KOPT-K1 (cell line): ENCODE measurements at regions not wholly inside any gene's neighbourhood (a gene's known extent, or its start where the extent isn't known, plus 50 kb on each side); places are given as distances from the start of the nearest gene placed in this dataset.
"Not testable (repeated sequence)": the region's sequence is repeated elsewhere in the genome, so short reads cannot be mapped to it uniquely, and the experiment has no call there.

ENCODE experiments used
- H3K27ac ChIP-seq: fragments of 200-600 bp; sonication (generic); 2 replicates; pipeline ENCODE4 v1.5.1; 2016; ENCODE audit warnings: antibody characterized with exemption, mild to moderate bottlenecking, low read depth, low read length; ENCODE audit not compliant: poor library complexity, severe bottlenecking
- H3K36me3 ChIP-seq: fragments of 200-600 bp; sonication (generic); 2 replicates; pipeline ENCODE4 v1.5.1; 2017; ENCODE audit warnings: antibody characterized with exemption, mild to moderate bottlenecking, low read length, moderate library complexity; ENCODE audit not compliant: insufficient read depth
- H3K9me3 ChIP-seq: fragments of 200-600 bp; sonication (generic); 2 replicates; pipeline ENCODE4 v1.5.1; 2017; ENCODE audit warnings: antibody characterized with exemption, low read length, mild to moderate bottlenecking; ENCODE audit not compliant: insufficient read depth, poor library complexity, severe bottlenecking

GRCh38 chr15:87720235-87720634 lies 536.3 kb downstream of the NTRK3 start:
- Histone ChIP-seq H3K9me3 (no peaks in the 10 kb centered on the region), H3K27ac (no peak overlapping the region), H3K36me3 (no peaks in the 10 kb centered on the region)

GRCh38 chr15:87716422-87716821 lies 540.1 kb downstream of the NTRK3 start:
- Histone ChIP-seq H3K36me3 (no peaks in the 10 kb centered on the region), H3K9me3 (no peaks in the 10 kb centered on the region), H3K27ac (no peak overlapping the region)

- Histone ChIP-seq H3K27ac (no peak overlapping the region), H3K36me3 (no peaks in the 10 kb centered on the region), H3K9me3 (no peaks in the 10 kb centered on the region)
These were observed 541.3 kb downstream of the NTRK3 start for GRCh38 chr15:87715252-87715651.

GRCh38 chr15:87713475-87713879 lies 543.1 kb downstream of the NTRK3 start:
- Histone ChIP-seq H3K9me3 (no peaks in the 10 kb centered on the region), H3K36me3 (no peaks in the 10 kb centered on the region), H3K27ac (no peak overlapping the region)

DNA sequence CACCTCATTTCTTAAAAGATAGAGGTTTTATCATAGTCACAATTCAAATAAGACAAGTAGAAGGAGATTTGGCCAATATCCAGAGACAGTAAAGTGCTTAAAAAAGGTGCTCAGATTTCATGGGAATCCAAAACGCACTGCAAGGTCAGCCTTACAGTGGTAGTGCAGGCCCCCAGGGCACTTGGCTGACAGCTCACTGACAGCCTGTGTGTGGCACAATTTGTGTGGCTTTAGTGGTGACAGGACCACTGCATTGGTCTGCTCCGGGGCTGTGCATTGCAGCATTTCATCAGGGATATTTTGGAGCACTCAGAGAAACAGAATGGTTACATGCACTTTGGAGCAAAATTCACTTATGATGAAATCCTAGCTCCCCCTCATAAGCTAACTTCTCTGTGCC lies 544.3 kb downstream of the NTRK3 start:
- Histone ChIP-seq H3K36me3 (no peaks in the 10 kb centered on the region), H3K27ac (no peak overlapping the region)

DNA sequence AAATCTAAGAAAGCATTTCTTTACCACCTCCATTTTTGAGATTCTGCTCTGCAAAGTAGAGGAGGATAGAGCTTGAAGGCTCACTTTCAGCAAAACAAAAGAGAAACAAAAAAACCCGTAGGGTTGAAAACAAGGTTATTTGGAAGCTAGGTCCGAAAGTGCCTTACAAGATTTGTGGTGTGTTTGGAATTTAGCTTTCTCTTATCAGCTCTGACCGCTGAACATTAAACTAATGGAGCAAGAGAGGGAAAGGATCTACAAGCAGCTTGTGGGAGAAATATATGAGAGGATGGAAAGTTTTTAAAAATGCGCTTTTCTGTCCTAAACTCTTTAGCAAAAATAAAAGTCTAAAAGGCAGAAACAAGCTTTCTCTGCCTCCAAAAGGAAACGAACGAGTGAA lies 545.5 kb downstream of the NTRK3 start:
- no peak overlapping the region for H3K27ac ChIP-seq
- no peaks in the 10 kb centered on the region for H3K9me3 ChIP-seq
- no peaks in the 10 kb centered on the region for H3K36me3 ChIP-seq

More for the DNA sequence above, 544.3 kb downstream of the NTRK3 start:
- H3K9me3 ChIP-seq: no peaks in the 10 kb centered on the region

GRCh38 chr15:87710406-87710805 lies 546.1 kb downstream of the NTRK3 start:
- Histone ChIP-seq H3K9me3 (no peaks in the 10 kb centered on the region), H3K36me3 (no peaks in the 10 kb centered on the region), H3K27ac (no peak overlapping the region)

DNA sequence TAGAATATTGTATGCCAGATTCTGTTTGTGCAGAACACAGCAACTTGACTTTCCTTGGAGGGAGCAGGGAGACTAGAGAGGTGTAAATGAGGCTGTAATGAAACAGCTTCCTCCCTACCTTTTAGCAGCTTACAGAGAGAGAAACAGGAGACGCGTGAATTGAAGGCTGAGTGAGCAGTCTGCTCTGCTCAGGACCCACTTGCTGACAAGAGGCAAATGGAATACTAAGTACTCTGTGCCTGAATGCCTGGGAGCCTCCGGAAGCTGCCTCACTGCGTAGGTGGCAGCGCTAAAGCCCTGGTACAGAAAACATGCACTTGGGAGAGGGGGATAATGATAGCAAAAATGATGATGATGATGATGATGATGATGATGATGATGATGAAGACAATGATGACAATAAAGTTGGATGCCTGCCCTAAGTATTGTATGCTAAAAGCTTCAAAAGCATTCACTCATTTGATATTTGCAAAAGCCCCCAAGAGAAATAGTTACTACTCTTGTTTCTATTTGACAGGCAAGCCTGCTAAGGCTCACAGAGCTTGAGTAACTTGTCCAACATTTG lies 548.9 kb downstream of the NTRK3 start:
- no peaks in the 10 kb centered on the region for H3K9me3 ChIP-seq
- no peaks in the 10 kb centered on the region for H3K36me3 ChIP-seq
- H3K27ac ChIP-seq: no peak overlapping the region

DNA sequence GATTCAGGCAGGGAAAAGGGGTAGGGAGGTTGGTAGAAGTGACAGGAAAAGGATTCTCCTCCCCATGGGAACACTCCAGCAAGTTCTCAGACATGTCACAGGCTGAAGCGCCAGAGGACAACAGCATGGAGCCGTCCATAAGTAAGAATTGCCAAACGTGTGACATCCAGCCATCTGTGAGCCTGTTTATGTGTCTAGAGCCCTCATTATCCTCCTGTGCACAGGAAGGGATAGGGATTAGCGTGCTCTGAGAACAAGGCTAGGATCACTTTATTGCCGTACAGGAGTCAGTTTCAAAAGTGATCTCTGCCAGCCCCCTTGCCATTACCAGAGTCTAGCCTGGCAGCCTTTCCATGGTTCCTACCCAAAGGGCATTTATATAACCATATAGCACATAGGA lies 549.5 kb downstream of the NTRK3 start:
- Histone ChIP-seq H3K9me3 (no peaks in the 10 kb centered on the region), H3K36me3 (no peaks in the 10 kb centered on the region), H3K27ac (no peak overlapping the region)

GRCh38 chr15:87706001-87706400 lies 550.5 kb downstream of the NTRK3 start:
- no peaks in the 10 kb centered on the region for H3K36me3 ChIP-seq
- no peaks in the 10 kb centered on the region for H3K9me3 ChIP-seq
- no peak overlapping the region for H3K27ac ChIP-seq

DNA sequence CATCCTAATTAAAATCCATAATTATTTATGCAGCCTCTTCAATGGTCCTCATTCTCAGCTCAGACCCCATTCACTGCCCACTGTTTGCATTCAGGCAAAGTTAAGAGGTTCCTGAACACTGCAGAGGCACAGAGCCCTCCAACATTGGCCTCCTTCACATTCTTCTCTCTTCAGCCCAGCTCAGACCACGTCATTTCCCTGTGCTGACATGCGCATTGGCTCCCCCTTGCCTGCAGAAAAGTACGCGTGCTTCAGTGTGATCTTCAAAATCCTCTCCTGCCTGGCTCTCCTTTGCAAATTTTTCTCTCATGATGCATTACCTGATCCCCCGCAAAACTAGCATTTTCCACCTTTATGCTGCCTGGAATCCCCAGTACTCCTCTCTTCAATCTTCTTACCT lies 552.3 kb downstream of the NTRK3 start:
- Histone ChIP-seq H3K36me3 (no peaks in the 10 kb centered on the region), H3K27ac (no peak overlapping the region)

DNA sequence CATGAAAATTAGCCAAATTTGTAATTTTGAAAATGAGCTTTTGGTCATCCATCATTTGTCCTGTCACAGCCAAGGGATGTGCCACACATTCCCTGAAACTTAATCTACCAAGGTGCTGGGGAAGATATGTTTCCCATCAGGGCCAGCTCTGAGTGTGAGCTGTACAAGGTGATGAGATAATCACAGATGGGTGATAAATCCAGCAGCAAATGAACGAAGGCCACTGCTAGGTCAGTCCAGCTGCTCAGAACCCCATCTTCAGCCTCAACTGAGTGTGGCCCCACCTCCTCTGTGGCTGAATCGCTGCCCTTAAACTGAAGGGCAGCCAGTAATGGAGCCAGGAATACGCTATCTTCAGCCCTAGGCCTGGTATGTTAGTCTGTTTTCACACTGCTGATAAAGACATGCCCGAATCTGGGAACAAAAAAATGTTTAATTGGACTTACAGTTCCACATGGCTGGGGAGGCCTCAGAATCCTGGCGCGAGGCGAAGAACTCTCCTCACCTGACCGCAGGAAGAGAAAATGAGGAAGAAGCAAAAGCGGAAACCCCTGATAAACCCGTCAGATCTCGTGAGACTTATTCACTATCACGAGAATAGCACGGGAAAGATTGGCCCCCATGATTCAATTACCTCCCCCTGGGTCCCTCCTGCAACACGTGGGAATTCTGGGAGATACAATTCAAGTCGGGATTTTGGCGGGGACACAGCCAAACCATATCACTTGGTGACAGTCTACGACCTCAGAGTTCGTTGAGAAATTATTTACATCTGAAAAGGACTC lies 553.0 kb downstream of the NTRK3 start:
- Histone ChIP-seq H3K36me3 (no peaks in the 10 kb centered on the region), H3K9me3 (no peaks in the 10 kb centered on the region), H3K27ac (no peak overlapping the region)

More for the DNA sequence above, 552.3 kb downstream of the NTRK3 start:
- no peaks in the 10 kb centered on the region for H3K9me3 ChIP-seq

DNA sequence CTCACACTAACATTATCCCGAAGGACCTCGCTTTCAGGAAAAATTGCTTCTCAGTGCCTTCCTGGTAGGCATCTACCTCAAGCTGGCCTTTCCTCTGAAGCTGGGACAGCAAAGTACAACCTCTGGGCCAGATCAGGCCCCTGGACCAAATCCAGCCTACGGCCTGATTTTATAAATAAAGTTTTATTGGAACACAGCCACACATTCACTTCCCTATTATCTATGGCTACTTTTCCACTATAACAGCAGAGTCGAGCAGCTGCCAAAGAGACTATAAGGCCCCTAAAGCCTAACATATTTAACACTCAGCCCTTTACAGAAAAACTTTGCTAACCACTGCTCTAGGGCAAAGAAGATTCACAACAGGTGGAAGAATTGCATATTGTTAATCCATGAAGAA lies 554.3 kb downstream of the NTRK3 start:
- Histone ChIP-seq H3K27ac (no peak overlapping the region), H3K36me3 (no peaks in the 10 kb centered on the region), H3K9me3 (no peaks in the 10 kb centered on the region)

DNA sequence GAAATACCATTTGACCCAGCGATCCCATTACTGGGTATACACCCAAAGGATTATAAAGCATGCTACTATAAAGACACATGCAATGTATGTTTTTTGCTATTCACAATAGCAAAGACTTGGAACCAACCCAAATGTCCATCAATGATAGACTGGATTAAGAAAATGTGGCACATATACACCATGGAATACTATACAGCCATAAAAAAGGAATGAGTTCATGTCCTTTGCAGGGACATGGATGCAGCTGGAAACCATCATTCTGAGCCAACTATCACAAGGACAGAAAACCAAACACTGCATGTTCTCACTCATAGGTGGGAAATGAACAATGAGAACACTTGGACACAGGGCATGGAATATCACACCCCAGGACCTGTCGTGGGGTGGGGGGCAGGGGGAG lies 558.1 kb downstream of the NTRK3 start:
- H3K36me3 ChIP-seq, H3K9me3 ChIP-seq, H3K27ac ChIP-seq: not testable (repeated sequence)

- Histone ChIP-seq H3K27ac (no peak overlapping the region), H3K9me3 (no peaks in the 10 kb centered on the region)
These were observed 566.8 kb downstream of the NTRK3 start for GRCh38 chr15:87689716-87690115.

GRCh38 chr15:87687523-87687870 lies 569.0 kb downstream of the NTRK3 start:
- Histone ChIP-seq H3K9me3 (no peaks in the 10 kb centered on the region), H3K27ac (no peak overlapping the region), H3K36me3 (no peaks in the 10 kb centered on the region)

More at GRCh38 chr15:87689716-87690115, 566.8 kb downstream of the NTRK3 start:
- no peaks in the 10 kb centered on the region for H3K36me3 ChIP-seq
